HG03025 (cell line): ENCODE measurements at regions not wholly inside any gene's neighbourhood (a gene's known extent, or its start where the extent isn't known, plus 50 kb on each side); places are given as distances from the start of the nearest gene placed in this dataset.
"Not testable (repeated sequence)": the region's sequence is repeated elsewhere in the genome, so short reads cannot be mapped to it uniquely, and the experiment has no call there.

Source experiments
- ATAC-seq: cut with Tn5 transposase; IDR thresholded peaks from one replicate; pipeline ENCODE4 v1.9.1; 2021; ENCODE audit warnings: mild to moderate bottlenecking, moderate library complexity; ENCODE audit not compliant: unreplicated experiment, low FRiP score

- ATAC-seq: no peak
Measured at GRCh38 chr1:95509989-95510388, 276.0 kb downstream of the RWDD3 start.

- ATAC-seq: no peak
Measured at GRCh38 chr1:95512925-95513324, 278.9 kb downstream of the RWDD3 start.

DNA sequence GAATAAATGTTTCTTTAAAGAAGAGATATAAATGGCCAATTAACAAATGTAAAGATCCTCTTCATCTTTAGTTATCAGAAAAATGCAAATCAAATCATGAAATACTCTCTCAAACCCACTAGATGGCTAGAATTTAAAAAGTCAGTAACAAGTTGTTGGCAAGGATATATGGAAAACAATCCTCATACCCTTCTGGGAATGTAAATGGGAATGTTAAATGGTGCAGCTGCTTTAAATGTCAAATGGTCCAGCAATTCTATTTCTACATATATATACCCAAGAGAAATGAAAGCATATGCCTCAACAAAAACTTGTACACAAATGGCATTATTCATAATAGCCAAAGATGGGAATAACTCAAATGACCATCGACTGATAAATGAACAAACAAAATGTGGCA, 283.5 kb downstream of the RWDD3 start:
- no peak for ATAC-seq

DNA sequence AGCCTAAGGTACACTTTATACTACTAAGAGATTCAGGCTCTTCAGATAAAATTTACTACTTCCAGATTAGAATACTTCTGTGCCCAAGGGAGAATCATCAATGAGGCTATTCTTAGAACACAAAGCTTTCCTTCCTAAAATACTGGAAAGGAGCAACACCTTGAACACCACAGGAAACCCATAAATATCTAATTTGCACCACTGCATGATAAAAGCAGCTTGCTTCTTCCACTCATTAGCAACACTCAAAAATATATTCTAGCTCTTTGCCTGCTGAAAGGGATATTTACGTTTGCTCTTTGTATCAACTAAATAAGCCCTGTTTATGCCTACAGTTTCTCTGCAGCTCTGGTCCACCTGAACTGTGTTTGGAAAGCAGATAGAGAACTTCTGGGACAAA, 284.3 kb downstream of the RWDD3 start:
- ATAC-seq: no peak

DNA sequence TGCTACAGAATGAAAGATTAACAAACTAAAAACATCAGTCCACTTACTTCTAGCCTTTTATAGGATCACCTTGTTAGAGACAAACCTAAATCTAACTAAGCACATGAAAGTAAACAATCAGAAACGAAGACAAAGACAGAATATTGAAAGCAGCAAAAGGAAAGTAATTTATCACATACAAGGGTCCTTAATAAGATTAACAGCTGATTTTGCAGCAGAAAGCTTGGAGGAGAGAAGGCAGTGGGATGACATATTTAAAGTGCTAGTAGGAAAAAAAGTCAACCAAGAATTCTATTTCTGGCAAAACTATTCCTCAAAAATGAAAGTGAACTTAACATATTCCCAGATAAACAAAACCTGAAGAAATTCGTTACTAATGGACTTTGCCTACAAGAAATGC, 286.4 kb downstream of the RWDD3 start:
- no peak for ATAC-seq

DNA sequence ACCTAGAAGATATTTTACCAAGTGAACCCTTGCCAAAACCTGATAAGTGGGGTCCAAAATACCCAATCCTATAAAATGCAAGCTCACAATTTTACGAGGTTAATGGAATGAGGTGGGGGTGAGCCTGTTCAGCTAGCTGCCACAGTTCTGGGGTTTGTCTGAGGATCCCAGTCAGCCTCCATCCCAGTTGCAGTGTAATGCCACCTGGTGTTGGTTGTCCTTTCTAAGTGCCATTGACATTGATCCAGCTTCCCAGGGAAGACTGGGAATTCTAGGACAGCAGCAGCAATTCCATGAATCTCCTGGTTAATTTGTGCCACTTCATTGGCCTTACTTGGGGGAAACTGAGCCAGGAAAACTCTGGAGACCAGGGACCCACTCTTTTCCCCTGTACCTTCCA, 298.3 kb downstream of the RWDD3 start:
- ATAC-seq: no peak

GRCh38 chr1:95534985-95535384, 301.0 kb downstream of the RWDD3 start:
- ATAC-seq: no peak

- ATAC-seq: no peak
Measured at GRCh38 chr1:95535614-95536013, 301.6 kb downstream of the RWDD3 start.

GRCh38 chr1:95536501-95536900, 302.5 kb downstream of the RWDD3 start:
- no peak for ATAC-seq

- ATAC-seq: no peak
Measured at GRCh38 chr1:95537176-95537575, 303.2 kb downstream of the RWDD3 start.

GRCh38 chr1:95538242-95538641, 304.2 kb downstream of the RWDD3 start:
- ATAC-seq: not testable (repeated sequence)

DNA sequence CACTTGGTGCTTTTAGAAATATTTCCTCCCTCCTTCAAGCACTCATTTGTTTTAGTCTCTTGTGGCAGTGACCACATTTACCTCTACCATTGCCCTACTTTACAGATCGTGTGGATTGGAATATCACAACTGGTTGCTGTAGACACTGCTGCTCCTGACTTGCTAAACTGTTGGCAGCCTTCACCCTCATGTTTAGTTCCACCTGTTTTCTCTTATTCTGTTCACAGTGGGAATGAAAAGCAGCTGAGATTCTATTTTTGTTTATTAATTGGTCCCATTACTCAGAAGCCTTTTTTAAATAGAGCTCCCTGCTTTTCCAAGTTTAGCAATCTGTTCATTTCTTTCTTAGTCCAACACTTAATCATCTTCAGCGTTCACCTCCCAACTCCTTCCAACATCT, 308.9 kb downstream of the RWDD3 start:
- ATAC-seq: no peak

DNA sequence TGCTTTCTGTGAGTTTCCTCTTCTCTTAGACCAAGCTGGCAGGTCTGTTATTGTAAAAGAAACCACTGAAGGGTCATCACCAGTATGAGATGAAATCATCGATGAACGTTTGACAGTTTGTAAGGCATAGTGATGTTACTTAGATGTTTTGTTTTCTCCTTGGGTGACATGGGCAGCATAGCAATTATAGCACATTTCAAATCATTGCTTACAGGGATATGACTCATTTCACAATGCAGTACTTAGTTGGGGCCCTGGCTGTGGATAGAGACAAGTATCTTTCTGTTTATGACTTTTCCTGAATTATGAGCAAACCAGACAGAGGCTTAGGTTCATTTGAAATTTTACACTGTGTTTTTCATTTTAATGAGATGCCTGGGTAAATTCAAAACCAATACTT, 313.0 kb downstream of the RWDD3 start:
- ATAC-seq: no peak

- ATAC-seq: no peak
Measured at GRCh38 chr1:95548211-95548610, 314.2 kb downstream of the RWDD3 start.

DNA sequence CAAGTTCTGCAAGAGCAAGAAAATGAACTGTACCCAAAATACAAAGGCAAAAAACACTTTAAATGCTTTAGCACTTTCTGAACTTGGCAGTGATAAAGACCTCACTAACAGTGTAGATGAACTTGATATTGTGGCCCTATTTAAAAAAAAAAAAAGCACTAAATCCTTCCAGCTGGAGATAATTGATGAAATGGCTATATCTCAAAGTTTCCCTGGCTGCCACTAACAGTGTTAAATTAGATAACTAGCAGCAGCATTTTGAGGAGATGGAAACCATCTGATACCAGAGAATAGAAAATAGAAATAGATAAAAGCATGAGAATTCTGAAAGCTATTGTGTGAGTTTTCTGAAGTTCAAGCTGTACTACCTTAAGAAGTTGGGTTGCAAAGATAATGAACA, 317.2 kb downstream of the RWDD3 start:
- ATAC-seq: no peak

DNA sequence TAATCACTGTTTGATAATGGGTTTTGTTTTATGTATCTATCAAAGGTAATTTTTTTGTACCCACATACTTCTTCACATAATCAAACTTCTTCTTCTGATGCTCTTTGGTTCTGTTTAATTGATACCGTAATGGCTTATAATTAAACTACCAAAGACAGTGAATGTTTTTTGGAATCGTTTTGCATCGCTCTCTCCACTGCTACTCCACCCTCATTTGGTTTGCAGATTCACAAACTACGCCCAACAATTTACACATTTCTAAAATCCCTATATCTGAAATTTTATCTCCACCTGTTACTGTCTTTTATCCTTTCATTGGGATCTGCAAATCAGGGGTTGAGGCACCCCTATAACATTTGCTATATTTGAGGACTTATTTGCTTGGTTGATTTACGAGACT, 319.6 kb downstream of the RWDD3 start:
- no peak for ATAC-seq

DNA sequence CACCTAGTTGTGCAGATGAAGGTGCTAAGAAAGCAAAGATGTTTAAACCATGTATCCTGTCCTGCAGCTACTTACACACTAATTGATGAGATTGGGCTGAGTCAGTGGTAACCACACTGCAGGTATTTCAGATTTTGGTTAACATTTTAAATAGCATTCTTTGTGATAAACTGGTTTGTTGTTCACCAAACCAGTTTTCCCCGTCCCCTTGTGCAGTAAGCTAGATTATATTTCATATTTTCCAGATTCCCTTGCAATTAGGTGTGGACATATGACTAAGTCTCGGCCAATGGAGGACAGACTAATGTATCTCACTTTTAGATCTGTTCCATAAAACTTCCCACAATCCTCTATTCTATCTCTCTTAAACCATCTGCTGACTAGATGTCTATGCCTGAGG, 320.4 kb downstream of the RWDD3 start:
- ATAC-seq: no peak

GRCh38 chr1:95558791-95559190, 324.8 kb downstream of the RWDD3 start:
- ATAC-seq: no peak

DNA sequence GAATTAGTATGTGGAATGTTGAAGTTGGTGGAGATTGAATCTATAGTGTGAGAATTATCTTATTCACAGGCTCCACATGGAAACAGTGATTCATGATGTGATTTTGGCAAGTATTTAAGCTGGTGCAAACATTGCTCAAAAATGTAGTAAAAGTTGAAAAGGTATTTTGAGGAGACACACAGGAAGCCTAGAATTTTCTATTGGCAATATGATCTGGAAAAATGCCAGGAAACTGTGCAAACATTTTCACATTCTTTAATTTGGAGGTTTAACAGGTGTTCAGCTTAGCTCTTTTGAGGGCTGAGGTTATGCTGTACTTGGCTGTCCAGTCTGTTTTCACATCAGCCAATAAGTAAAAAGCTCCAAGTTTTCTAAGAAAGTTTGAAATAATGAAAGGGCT, 327.3 kb downstream of the RWDD3 start:
- ATAC-seq: no peak

- no peak for ATAC-seq
Measured at GRCh38 chr1:95562230-95562629, 328.2 kb downstream of the RWDD3 start.

- ATAC-seq: no peak
Measured at GRCh38 chr1:95572002-95572401, 338.0 kb downstream of the RWDD3 start.

DNA sequence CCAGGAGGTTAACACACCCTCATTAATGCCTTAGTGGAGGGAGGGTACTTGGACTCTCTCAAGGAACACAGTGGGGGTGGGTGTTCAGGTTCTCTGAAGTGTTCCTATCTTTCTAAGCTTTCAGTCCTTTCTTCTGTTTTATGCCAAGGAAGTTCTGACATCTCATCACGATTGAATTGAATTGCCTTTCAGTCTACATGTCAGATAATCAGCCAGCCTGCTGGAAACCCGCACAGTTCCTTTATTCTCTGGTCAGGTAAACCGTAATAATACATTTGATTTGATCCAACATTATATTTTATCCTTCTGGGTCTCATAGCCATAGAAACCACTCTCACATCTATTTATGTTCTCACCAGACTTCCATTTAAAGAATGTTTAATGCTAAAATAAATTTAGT, 339.0 kb downstream of the RWDD3 start:
- no peak for ATAC-seq

GRCh38 chr1:95575291-95575690, 341.3 kb downstream of the RWDD3 start:
- ATAC-seq: no peak

GRCh38 chr1:95578462-95578861, 344.5 kb downstream of the RWDD3 start:
- ATAC-seq: no peak
